ENCODE measurements at regions not wholly inside any gene's neighbourhood (a gene's known extent, or its start where the extent isn't known, plus 50 kb on each side); places are given as distances from the start of the nearest gene placed in this dataset.

DNA sequence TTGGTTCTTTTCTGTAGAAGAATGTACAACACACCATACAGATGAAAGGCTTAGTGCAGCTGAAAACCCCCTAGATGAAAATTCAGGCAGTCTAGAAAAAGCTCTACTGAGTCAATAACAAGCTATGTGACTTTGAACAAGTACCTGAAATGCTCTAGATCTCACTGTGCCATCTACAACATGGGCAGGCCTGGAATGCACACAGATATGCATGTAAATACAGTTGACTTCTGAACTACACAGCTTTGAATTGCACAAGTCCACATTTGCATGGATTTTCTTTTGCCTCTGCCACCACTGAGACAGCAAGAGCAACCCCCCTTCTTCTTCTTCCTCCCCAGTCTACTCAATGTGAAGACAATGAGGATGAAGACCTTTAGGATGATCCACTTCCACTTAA is 98.4 kb downstream of the CNTN3 start:
- DNase-seq (no peak), ATAC-seq (ENCODE audit: low read depth) (no peak)
- intact Hi-C loops (cut with micrococcal nuclease), result no loop called here
- H3K27ac Mint-ChIP-seq, result no peak overlapping the region
- H3K36me3 Mint-ChIP-seq (ENCODE audit: low read depth), result no peaks in the 10 kb centered on the region
- ChIA-PET CTCF (no interaction called here), POLR2A (no interaction called here)
- no peaks in the 10 kb centered on the region for H3K27me3 Mint-ChIP-seq
- H3K4me3 Mint-ChIP-seq, result no peak overlapping the region
- peaks cover 2% of the 10 kb centered on the region for H3K9me3 Mint-ChIP-seq
- H3K4me1 Mint-ChIP-seq, result no peaks in the 10 kb centered on the region
- no peak for TF ChIP-seq CTCF (IDR thresholded peaks at IDR 0.05)

DNA sequence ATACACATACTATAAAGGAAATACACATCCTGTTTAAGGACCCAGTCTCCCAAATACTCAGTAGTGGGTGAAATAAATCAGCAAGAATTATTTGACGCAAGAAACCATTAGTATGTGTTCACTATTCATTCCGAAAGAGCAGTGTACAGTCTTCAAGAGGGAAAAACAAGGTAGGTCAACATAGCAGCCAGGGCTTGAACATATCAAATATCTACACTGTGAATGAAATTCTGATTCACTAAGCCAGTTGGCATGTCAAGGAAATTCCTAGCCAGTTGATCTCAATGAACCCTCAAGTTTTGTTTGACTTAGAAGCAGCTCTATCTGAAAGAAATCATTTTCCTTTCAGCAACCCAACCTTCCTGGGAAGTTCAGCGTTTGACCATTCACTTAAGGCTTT is 99.0 kb downstream of the CNTN3 start:
- H3K4me3 Mint-ChIP-seq, result no peak overlapping the region
- H3K27ac Mint-ChIP-seq, result no peak overlapping the region
- ATAC-seq (ENCODE audit: low read depth) (no peak), DNase-seq (no peak)
- H3K36me3 Mint-ChIP-seq (ENCODE audit: low read depth), result no peaks in the 10 kb centered on the region
- H3K27me3 Mint-ChIP-seq, result no peaks in the 10 kb centered on the region
- ChIA-PET POLR2A (no interaction called here), CTCF (no interaction called here)
- intact Hi-C loops (cut with micrococcal nuclease), result no loop called here
- no peaks in the 10 kb centered on the region for H3K4me1 Mint-ChIP-seq
- H3K9me3 Mint-ChIP-seq, result peaks cover 2% of the 10 kb centered on the region
- TF ChIP-seq CTCF (IDR thresholded peaks at IDR 0.05), result no peak

DNA sequence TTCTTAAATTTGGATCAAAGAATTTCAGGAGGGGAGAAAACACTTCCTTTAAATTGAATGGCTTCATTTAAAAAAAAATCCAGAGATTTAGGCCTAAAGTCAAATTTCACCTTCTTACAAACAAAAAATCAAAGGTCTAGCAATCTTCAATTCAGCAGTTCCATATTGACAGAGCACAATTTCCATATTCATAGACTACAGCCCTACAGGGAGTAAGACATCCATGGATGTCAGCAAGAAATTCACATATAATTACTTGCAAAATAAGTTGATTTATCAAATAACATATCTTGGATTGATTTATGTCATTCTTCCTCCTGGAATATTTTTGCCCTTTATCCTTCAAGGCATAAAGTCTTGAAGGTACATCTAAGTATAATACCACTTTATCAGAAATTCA is 103.4 kb downstream of the CNTN3 start:
- H3K4me1 Mint-ChIP-seq, result no peaks in the 10 kb centered on the region
- intact Hi-C loops (cut with micrococcal nuclease), result no loop called here
- no peak overlapping the region for H3K4me3 Mint-ChIP-seq
- TF ChIP-seq CTCF (IDR thresholded peaks at IDR 0.05), result no peak
- CTCF ChIA-PET, result no interaction called here
- ATAC-seq (ENCODE audit: low read depth), result no peak
- no peak overlapping the region for H3K27ac Mint-ChIP-seq
- H3K36me3 Mint-ChIP-seq (ENCODE audit: low read depth), result no peaks in the 10 kb centered on the region
- no peak for DNase-seq
- H3K9me3 Mint-ChIP-seq, result peaks cover 6% of the 10 kb centered on the region
- POLR2A ChIA-PET, result no interaction called here
- no peaks in the 10 kb centered on the region for H3K27me3 Mint-ChIP-seq

GRCh38 chr3:74510261-74510818 is 104.1 kb downstream of the CNTN3 start:
- Mint-ChIP-seq H3K4me1 (no peaks in the 10 kb centered on the region), H3K9me3 (peaks cover 5% of the 10 kb centered on the region), H3K27me3 (no peaks in the 10 kb centered on the region), H3K4me3 (no peak overlapping the region), H3K27ac (no peak overlapping the region), H3K36me3 (ENCODE audit: low read depth) (no peaks in the 10 kb centered on the region)
- intact Hi-C loops (cut with micrococcal nuclease), result no loop called here
- ATAC-seq (ENCODE audit: low read depth) (no peak), DNase-seq (no peak)
- CTCF ChIA-PET, result no interaction called here
- TF ChIP-seq CTCF (IDR thresholded peaks at IDR 0.05), result no peak
- POLR2A ChIA-PET, result no interaction called here

DNA sequence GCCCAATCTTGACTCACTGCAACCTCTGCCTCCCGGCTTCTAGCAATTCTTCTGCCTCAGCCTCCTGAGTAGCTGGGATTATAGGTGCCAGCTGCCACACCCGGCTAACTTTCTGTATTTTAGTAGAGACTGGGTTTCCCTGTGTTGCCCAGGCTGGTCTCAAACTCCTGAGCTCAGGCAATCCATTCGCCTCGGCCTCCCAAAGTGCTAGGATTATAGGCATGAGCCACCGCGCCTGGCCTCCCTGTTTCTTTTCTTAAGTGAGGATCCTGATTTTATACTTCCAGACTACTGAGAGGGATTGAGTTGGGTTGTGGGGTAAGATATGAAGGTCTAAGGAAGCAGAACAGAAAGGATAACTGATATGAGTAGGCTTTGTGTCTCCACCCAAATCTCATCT is 106.8 kb downstream of the CNTN3 start:
- no peak for TF ChIP-seq CTCF (IDR thresholded peaks at IDR 0.05)
- Mint-ChIP-seq H3K27ac (no peak overlapping the region), H3K9me3 (peaks cover 5% of the 10 kb centered on the region), H3K4me1 (no peaks in the 10 kb centered on the region), H3K27me3 (no peaks in the 10 kb centered on the region), H3K4me3 (no peak overlapping the region), H3K36me3 (ENCODE audit: low read depth) (no peaks in the 10 kb centered on the region)
- ATAC-seq (ENCODE audit: low read depth) (no peak), DNase-seq (no peak)
- ChIA-PET POLR2A (no interaction called here), CTCF (no interaction called here)
- intact Hi-C loops (cut with micrococcal nuclease), result no loop called here

All from activated B cell treated with CpG ODN at 0.5 μM for 24 hours (primary cell).